SK-N-SH treated with all-trans-retinoic acid at 6 μM for 48 hours (cell line): ENCODE measurements at regions not wholly inside any gene's neighbourhood (a gene's known extent, or its start where the extent isn't known, plus 50 kb on each side); places are given as distances from the start of the nearest gene placed in this dataset.

ENCODE experiments used
- ATAC-seq: fragments of 200-7000 bp; cut with Tn5 transposase; 3 replicates; pipeline ENCODE4 v1.9.1; 2020; ENCODE audit warnings: mild to moderate bottlenecking, moderate library complexity
- ARNTL ChIP-seq: fragments of 450-650 bp; formaldehyde crosslinking; IDR thresholded peaks from 2 replicates; pipeline ENCODE4 v1.5.0; 2020; ENCODE audit warnings: low read depth, mild to moderate bottlenecking, moderate library complexity, borderline replicate concordance
- BACH2 ChIP-seq: fragments of 250-450 bp; sonication (Bioruptor Pico); IDR thresholded peaks from 2 replicates; pipeline ENCODE4 v1.9.0; 2021; ENCODE audit warnings: mild to moderate bottlenecking, borderline replicate concordance
- CREB5 ChIP-seq: fragments of 250-450 bp; sonication (Bioruptor Pico); IDR thresholded peaks from 2 replicates; pipeline ENCODE4 v1.5.1; 2020; ENCODE audit warnings: low read depth, mild to moderate bottlenecking, moderate library complexity
- CSRNP3 ChIP-seq: fragments of 250-450 bp; sonication (Bioruptor Pico); IDR thresholded peaks from 2 replicates; pipeline ENCODE4 v1.5.1; 2021; ENCODE audit warnings: mild to moderate bottlenecking, moderate library complexity
- ESRRG ChIP-seq: fragments of 250-450 bp; sonication (Bioruptor Pico); IDR thresholded peaks from 2 replicates; pipeline ENCODE4 v1.6.1; 2021; ENCODE audit warnings: mild to moderate bottlenecking
- GLIS3 ChIP-seq: fragments of 250-450 bp; sonication (Bioruptor Pico); IDR thresholded peaks from 2 replicates; pipeline ENCODE4 v1.5.0; 2020; ENCODE audit warnings: mild to moderate bottlenecking, moderate library complexity
- ISL1 ChIP-seq: fragments of 250-450 bp; sonication (Bioruptor Pico); IDR thresholded peaks from 2 replicates; pipeline ENCODE4 v2.1.2; 2022; ENCODE audit warnings: mild to moderate bottlenecking, moderate library complexity
- OSR1 ChIP-seq: fragments of 250-450 bp; sonication (Bioruptor Pico); IDR thresholded peaks from 2 replicates; pipeline ENCODE4 v1.8.0; 2022; ENCODE audit warnings: moderate library complexity, mild to moderate bottlenecking, inconsistent platforms
- PATZ1 ChIP-seq: fragments of 250-450 bp; sonication (Bioruptor Pico); IDR thresholded peaks from 2 replicates; pipeline ENCODE4 v1.8.0; 2020; ENCODE audit warnings: mild to moderate bottlenecking, moderate library complexity, borderline replicate concordance
- POU6F1 ChIP-seq: fragments of 250-450 bp; sonication (Bioruptor Pico); IDR thresholded peaks from 2 replicates; pipeline ENCODE4 v1.8.0; 2021; ENCODE audit warnings: low read depth, mild to moderate bottlenecking, moderate library complexity, borderline replicate concordance
- PPARA ChIP-seq: fragments of 250-450 bp; sonication (Bioruptor Pico); IDR thresholded peaks from 2 replicates; pipeline ENCODE4 v1.5.0; 2020; ENCODE audit warnings: mild to moderate bottlenecking, borderline replicate concordance
- RARB ChIP-seq: fragments of 250-450 bp; sonication (Bioruptor Pico); IDR thresholded peaks from 2 replicates; pipeline ENCODE4 v1.8.0; 2021; ENCODE audit warnings: mild to moderate bottlenecking, moderate library complexity
- SNAI2 ChIP-seq: fragments of 250-450 bp; sonication (Bioruptor Pico); IDR thresholded peaks from 2 replicates; pipeline ENCODE4 v1.5.0; 2020; ENCODE audit warnings: mild to moderate bottlenecking, moderate library complexity
- TCF4 ChIP-seq: fragments of 250-450 bp; sonication (Bioruptor Pico); IDR thresholded peaks from 2 replicates; pipeline ENCODE4 v1.8.0; 2021; ENCODE audit warnings: mild to moderate bottlenecking, moderate library complexity, borderline replicate concordance
- TSHZ2 ChIP-seq: fragments of 250-450 bp; sonication (Bioruptor Pico); IDR thresholded peaks from 2 replicates; pipeline ENCODE4 v1.5.0; 2020; ENCODE audit warnings: mild to moderate bottlenecking, moderate library complexity
- ZC3H10 ChIP-seq: fragments of 250-450 bp; sonication (Bioruptor Pico); IDR thresholded peaks from 2 replicates; pipeline ENCODE4 v1.5.1; 2021; ENCODE audit warnings: mild to moderate bottlenecking, moderate library complexity
- ZFP30 ChIP-seq: fragments of 450-650 bp; formaldehyde crosslinking; IDR thresholded peaks from 2 replicates; pipeline ENCODE4 v1.5.0; 2022; ENCODE audit warnings: mild to moderate bottlenecking, moderate library complexity
- ZNF565 ChIP-seq: fragments of 450-650 bp; formaldehyde crosslinking; conservative IDR thresholded peaks from 2 replicates; pipeline ENCODE4 v1.5.0; 2020; ENCODE audit warnings: low read depth, mild to moderate bottlenecking, moderate library complexity
- ZNF70 ChIP-seq: fragments of 450-650 bp; formaldehyde crosslinking; IDR thresholded peaks from 2 replicates; pipeline ENCODE4 v1.5.0; 2020; ENCODE audit warnings: mild to moderate bottlenecking, moderate library complexity
- ZNF8 ChIP-seq: fragments of 450-650 bp; formaldehyde crosslinking; IDR thresholded peaks from 2 replicates; pipeline ENCODE4 v1.5.0; 2020; ENCODE audit warnings: mild to moderate bottlenecking, moderate library complexity

GRCh38 chr1:96333522-96334235 is 387.9 kb upstream of the PTBP2 start:
- no peak for ATAC-seq
- no peak for TF ChIP-seq BACH2
- no peak for TF ChIP-seq SNAI2 (CRISPR knock-in tag)
- TF ChIP-seq TCF4 (CRISPR knock-in tag) = no peak
- TF ChIP-seq RARB (CRISPR knock-in tag) = no peak
- no peak for TF ChIP-seq GLIS3
- TF ChIP-seq ZFP30 (CRISPR knock-in tag) = no peak
- TF ChIP-seq OSR1 (CRISPR knock-in tag) = no peak
- no peak for TF ChIP-seq POU6F1 (CRISPR knock-in tag)
- no peak for TF ChIP-seq TSHZ2 (CRISPR knock-in tag)
- no peak for TF ChIP-seq ARNTL (CRISPR knock-in tag)
- TF ChIP-seq PATZ1 (CRISPR knock-in tag) = no peak
- no peak for TF ChIP-seq ZC3H10 (CRISPR knock-in tag)
- no peak for TF ChIP-seq ZNF565 (CRISPR knock-in tag)

- ATAC-seq = no peak
- TF ChIP-seq TSHZ2 (CRISPR knock-in tag) (no peak), ESRRG (CRISPR knock-in tag) (no peak), PPARA (CRISPR knock-in tag) (no peak), POU6F1 (CRISPR knock-in tag) (no peak), SNAI2 (CRISPR knock-in tag) (no peak), ZNF8 (CRISPR knock-in tag) (no peak), ZNF70 (CRISPR knock-in tag) (no peak), CSRNP3 (CRISPR knock-in tag) (no peak), ISL1 (CRISPR knock-in tag) (no peak), BACH2 (no peak), CREB5 (no peak)
These were observed 387.4 kb upstream of the PTBP2 start for GRCh38 chr1:96334236-96334557.
